Keratinocyte (primary cell): ENCODE measurements at regions not wholly inside any gene's neighbourhood (a gene's known extent, or its start where the extent isn't known, plus 50 kb on each side); places are given as distances from the start of the nearest gene placed in this dataset.

Source experiments
- DNase-seq: peaks from one replicate; pipeline ENCODE4 v3.0.0-alpha.2; 2011; ENCODE audit warnings: low read depth, missing footprints, low spot score
- FAIRE-seq: peaks from 2 replicates; lab custom pipeline; 2011; peaks lifted over from hg19 to GRCh38; lab: Jason Lieb, UNC
- H2AFZ ChIP-seq: 2 replicates; pipeline ENCODE4 v1.6.0; 2012; ENCODE audit warnings: low read length, control low read depth, inconsistent platforms; ENCODE audit not compliant: control insufficient read depth
- H3K27ac ChIP-seq: 2 replicates; pipeline ENCODE4 v1.5.1; 2011; ENCODE audit warnings: low read length; ENCODE audit not compliant: control insufficient read depth, insufficient read depth
- H3K27me3 ChIP-seq: 3 replicates; pipeline ENCODE4 v1.6.0; 2011; ENCODE audit warnings: low read length; ENCODE audit not compliant: control insufficient read depth, insufficient read depth; ENCODE audit errors: extremely low read depth
- H3K36me3 ChIP-seq, 2 experiments: 2 replicates in 1 of 2; 3 replicates in 1 of 2; pipeline ENCODE4 v1.5.1; 2011; ENCODE audit warnings: low read length in 2 of 2, mild to moderate bottlenecking in 1 of 2; ENCODE audit not compliant: control insufficient read depth in 2 of 2, insufficient read depth in 2 of 2; ENCODE audit errors: extremely low read depth in 1 of 2
- H3K4me1 ChIP-seq: 3 replicates; pipeline ENCODE4 v1.5.1; 2011; ENCODE audit warnings: low read length; ENCODE audit not compliant: control insufficient read depth, insufficient read depth; ENCODE audit errors: extremely low read depth
- H3K4me2 ChIP-seq: 3 replicates; pipeline ENCODE4 v1.6.0; 2011; ENCODE audit warnings: low read depth, low read length; ENCODE audit not compliant: control insufficient read depth, insufficient read depth; ENCODE audit errors: extremely low read depth
- H3K4me3 ChIP-seq, 3 experiments: fragments of 200-600 bp in 1 of 3; sonication (generic) in 1 of 3; 2 replicates in 2 of 3; 3 replicates in 1 of 3; pipeline ENCODE4 v1.5.1; 2011 to 2016; ENCODE audit warnings: low read length in 3 of 3, mild to moderate bottlenecking in 3 of 3, control low read depth in 2 of 3, inconsistent platforms in 1 of 3, low read depth in 1 of 3, mixed read lengths in 1 of 3, mixed run types in 1 of 3, moderate library complexity in 1 of 3; ENCODE audit not compliant: control insufficient read depth in 2 of 3, insufficient read depth in 2 of 3; ENCODE audit errors: extremely low read depth in 1 of 3
- H3K79me2 ChIP-seq: 2 replicates; pipeline ENCODE4 v1.6.0; 2012; ENCODE audit warnings: low read length; ENCODE audit not compliant: control insufficient read depth, insufficient read depth
- H3K9ac ChIP-seq: 3 replicates; pipeline ENCODE4 v1.6.0; 2011; ENCODE audit warnings: low read length; ENCODE audit not compliant: control insufficient read depth, insufficient read depth; ENCODE audit errors: extremely low read depth
- H3K9me1 ChIP-seq: 3 replicates; pipeline ENCODE4 v1.6.0; 2011; ENCODE audit warnings: low read length; ENCODE audit not compliant: control insufficient read depth, insufficient read depth; ENCODE audit errors: extremely low read depth
- H3K9me3 ChIP-seq: 2 replicates; pipeline ENCODE4 v1.5.1; 2012; ENCODE audit warnings: low read depth, low read length; ENCODE audit not compliant: control insufficient read depth
- H4K20me1 ChIP-seq: 3 replicates; pipeline ENCODE4 v1.6.0; 2011; ENCODE audit warnings: low read length; ENCODE audit not compliant: control insufficient read depth, insufficient read depth; ENCODE audit errors: extremely low read depth
- EZH2 ChIP-seq: IDR thresholded peaks from one replicate; pipeline ENCODE4 v1.6.1; 2012; ENCODE audit warnings: inconsistent platforms, mild to moderate bottlenecking, low read length, moderate library complexity
- dilution Hi-C: fragments of 300-500 bp; cut with MboI; formaldehyde crosslinking; loops from one replicate; pipeline ENCODE4 v1.7.0; 2020; ENCODE audit warnings: low sequenced_read_pairs; ENCODE audit not compliant: extremely low pct_ligation_motif_present
- TF ChIP-seq, protein P1 (sequence below), 3 experiments: IDR thresholded peaks in 1 of 3; conservative IDR thresholded peaks in 1 of 3; optimal IDR thresholded peaks in 1 of 3; 2 replicates in 2 of 3; 3 replicates in 1 of 3; pipeline versions ENCODE3 to v1.5.1; 2011; ENCODE audit warnings: low read length in 3 of 3, mild to moderate bottlenecking in 3 of 3, moderate library complexity in 2 of 3, control low read depth in 1 of 3, inconsistent platforms in 1 of 3; ENCODE audit not compliant: insufficient read depth in 2 of 3; ENCODE audit errors: extremely low read depth in 1 of 3

DNA sequence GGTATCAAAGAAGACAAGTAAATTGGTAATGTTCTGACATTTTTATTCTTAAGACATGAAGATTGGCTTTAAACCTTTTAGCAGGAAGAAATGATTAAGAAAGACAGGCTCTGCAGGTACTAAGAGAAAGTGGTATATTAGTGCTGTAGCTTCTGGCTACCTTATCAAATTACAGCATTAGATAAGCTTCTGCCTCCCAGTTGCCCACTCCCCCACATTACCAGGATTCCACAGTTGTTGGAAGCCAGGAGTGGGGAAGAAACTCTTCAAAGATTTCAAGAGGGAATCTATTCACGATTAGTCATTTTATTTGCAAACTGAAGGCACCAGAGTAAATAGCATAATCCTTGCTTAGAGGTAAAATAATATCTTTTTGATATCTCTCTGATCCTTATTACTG, 274.9 kb downstream of the LMO4 start:
- Histone ChIP-seq H3K36me3 (no peaks in the 10 kb centered on the region), H2AFZ (no peak overlapping the region), H3K4me2 (no peak overlapping the region), H3K4me3 (no peak overlapping the region), H3K9me3 (no peaks in the 10 kb centered on the region), H3K27me3 (no peaks in the 10 kb centered on the region), H3K9ac (no peak overlapping the region), H4K20me1 (no peaks in the 10 kb centered on the region), H3K4me1 (no peaks in the 10 kb centered on the region), H3K9me1 (no peaks in the 10 kb centered on the region), H3K27ac (no peak overlapping the region), H3K79me2 (no peaks in the 10 kb centered on the region)
- dilution Hi-C loops, result no loop called here
- DNase-seq (no peak), FAIRE-seq (no peak)
- TF ChIP-seq, protein P1, sequence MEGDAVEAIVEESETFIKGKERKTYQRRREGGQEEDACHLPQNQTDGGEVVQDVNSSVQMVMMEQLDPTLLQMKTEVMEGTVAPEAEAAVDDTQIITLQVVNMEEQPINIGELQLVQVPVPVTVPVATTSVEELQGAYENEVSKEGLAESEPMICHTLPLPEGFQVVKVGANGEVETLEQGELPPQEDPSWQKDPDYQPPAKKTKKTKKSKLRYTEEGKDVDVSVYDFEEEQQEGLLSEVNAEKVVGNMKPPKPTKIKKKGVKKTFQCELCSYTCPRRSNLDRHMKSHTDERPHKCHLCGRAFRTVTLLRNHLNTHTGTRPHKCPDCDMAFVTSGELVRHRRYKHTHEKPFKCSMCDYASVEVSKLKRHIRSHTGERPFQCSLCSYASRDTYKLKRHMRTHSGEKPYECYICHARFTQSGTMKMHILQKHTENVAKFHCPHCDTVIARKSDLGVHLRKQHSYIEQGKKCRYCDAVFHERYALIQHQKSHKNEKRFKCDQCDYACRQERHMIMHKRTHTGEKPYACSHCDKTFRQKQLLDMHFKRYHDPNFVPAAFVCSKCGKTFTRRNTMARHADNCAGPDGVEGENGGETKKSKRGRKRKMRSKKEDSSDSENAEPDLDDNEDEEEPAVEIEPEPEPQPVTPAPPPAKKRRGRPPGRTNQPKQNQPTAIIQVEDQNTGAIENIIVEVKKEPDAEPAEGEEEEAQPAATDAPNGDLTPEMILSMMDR (optimal IDR thresholded peaks at IDR 0.05 in 1 of 3, IDR thresholded peaks at IDR 0.05 in 1 of 3, conservative IDR thresholded peaks at IDR 0.05 in 1 of 3; ENCODE audit: extremely low read depth in 1 of 3, insufficient read depth in 2 of 3, low read length in 3 of 3), result no peak
- TF ChIP-seq EZH2, result no peak

DNA sequence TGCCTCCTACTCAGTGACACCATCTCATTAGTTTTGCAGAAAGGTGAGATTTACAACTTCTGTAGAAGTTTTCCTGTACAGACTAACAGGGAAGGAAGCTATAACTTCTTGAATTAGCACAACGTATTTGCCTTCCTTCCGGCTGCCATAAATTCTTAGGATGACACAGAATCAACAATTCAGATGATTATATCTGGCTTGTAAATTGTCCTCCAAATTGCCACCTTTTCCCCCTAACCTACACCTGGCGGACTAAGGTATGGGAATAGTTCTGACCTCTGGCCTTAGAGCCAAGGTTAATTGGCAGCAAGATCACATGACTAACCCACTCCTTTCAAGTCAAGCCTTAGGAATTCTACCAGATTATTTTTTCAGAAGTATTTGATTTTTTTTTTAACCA, 284.3 kb downstream of the LMO4 start:
- FAIRE-seq, result no peak
- Histone ChIP-seq H3K9me3 (no peaks in the 10 kb centered on the region), H3K27me3 (no peaks in the 10 kb centered on the region), H3K4me1 (no peaks in the 10 kb centered on the region), H3K4me3 (no peak overlapping the region), H3K4me2 (no peak overlapping the region), H3K27ac (no peak overlapping the region), H3K36me3 (no peaks in the 10 kb centered on the region), H2AFZ (no peak overlapping the region), H3K79me2 (no peaks in the 10 kb centered on the region), H3K9ac (no peak overlapping the region), H4K20me1 (no peaks in the 10 kb centered on the region), H3K9me1 (no peaks in the 10 kb centered on the region)
- TF ChIP-seq, protein P1 (optimal IDR thresholded peaks at IDR 0.05 in 1 of 3, IDR thresholded peaks at IDR 0.05 in 1 of 3, conservative IDR thresholded peaks at IDR 0.05 in 1 of 3; ENCODE audit: extremely low read depth in 1 of 3, insufficient read depth in 2 of 3, low read length in 3 of 3), result no peak
- TF ChIP-seq EZH2, result no peak
- dilution Hi-C loops, result no loop called here
- no peak for DNase-seq
